SK-N-SH (cell line): ENCODE measurements at regions not wholly inside any gene's neighbourhood (a gene's known extent, or its start where the extent isn't known, plus 50 kb on each side); places are given as distances from the start of the nearest gene placed in this dataset.

Experiments
- CTCF ChIA-PET: fragments of 300-600, 350-600 bp; formaldehyde crosslinking; extraction: SDS; loops from one replicate; lab custom pipeline; 2021; lab: Yijun Ruan, JAX
- POLR2A ChIA-PET: fragments of 350-600 bp; sonication (Branson Sonifier 250); formaldehyde crosslinking; extraction: SDS; loops from one replicate; lab custom pipeline; 2020; ENCODE audit warnings: antibody characterized with exemption, inconsistent platforms; lab: Yijun Ruan, JAX
- DNase-seq: peaks from one replicate; pipeline ENCODE4 v3.0.0; 2012
- H2AFZ ChIP-seq: fragments of 200-600 bp; sonication (generic); 2 replicates; pipeline ENCODE4 v1.8.1; 2016; ENCODE audit warnings: antibody characterized with exemption, mild to moderate bottlenecking, low read depth
- H3F3A ChIP-seq: fragments of 200-600 bp; sonication (generic); replicated peaks from 2 replicates; pipeline ENCODE3; 2016; ENCODE audit warnings: antibody characterized with exemption, mild to moderate bottlenecking; ENCODE audit not compliant: insufficient read depth
- H3K27ac ChIP-seq, 2 experiments: fragments of 200-500 bp in 1 of 2; fragments of 200-600 bp in 1 of 2; sonication (Bioruptor generic) in 1 of 2; sonication (generic), shearing (Covaris generic) in 1 of 2; 2 replicates each; pipeline versions ENCODE4 v1.5.1 to v1.6.1; 2014 to 2016; ENCODE audit warnings: low read depth in 2 of 2, inconsistent platforms in 1 of 2, low read length in 1 of 2, mild to moderate bottlenecking in 1 of 2, mixed read lengths in 1 of 2
- H3K27me3 ChIP-seq: fragments of 200-600 bp; sonication (generic), shearing (Covaris generic); 2 replicates; pipeline ENCODE4 v1.6.1; 2016; ENCODE audit warnings: mixed run types; ENCODE audit not compliant: insufficient read depth
- H3K36me3 ChIP-seq, 2 experiments: fragments of 200-500 bp in 1 of 2; fragments of 200-600 bp in 1 of 2; sonication (Bioruptor generic) in 1 of 2; sonication (generic) in 1 of 2; replicated peaks in 1 of 2; 2 replicates each; pipeline versions ENCODE3 to v1.5.1; 2014 to 2016; ENCODE audit warnings: low read length in 1 of 2, mild to moderate bottlenecking in 1 of 2; ENCODE audit not compliant: insufficient read depth in 2 of 2, control insufficient read depth in 1 of 2
- H3K4me1 ChIP-seq, 2 experiments: fragments of 200-500 bp in 1 of 2; fragments of 200-600 bp in 1 of 2; sonication (Bioruptor generic) in 1 of 2; sonication (generic), shearing (Covaris generic) in 1 of 2; 2 replicates each; pipeline versions ENCODE4 v1.5.1 to v1.6.1; 2014 to 2016; ENCODE audit warnings: low read depth in 1 of 2, low read length in 1 of 2, mixed run types in 1 of 2; ENCODE audit not compliant: insufficient read depth in 2 of 2, control insufficient read depth in 1 of 2
- H3K4me2 ChIP-seq: fragments of 200-600 bp; sonication (generic), shearing (Covaris generic); 2 replicates; pipeline ENCODE4 v1.6.1; 2017; ENCODE audit warnings: mixed run types
- H3K4me3 ChIP-seq, 2 experiments: fragments of 200-500 bp in 1 of 2; fragments of 200-600 bp in 1 of 2; sonication (Bioruptor generic) in 1 of 2; sonication (generic), shearing (Covaris generic) in 1 of 2; 2 replicates each; pipeline versions ENCODE4 v1.5.1 to v1.8.1; 2014 to 2016; ENCODE audit warnings: low read depth in 2 of 2, inconsistent platforms in 1 of 2, low read length in 1 of 2, mild to moderate bottlenecking in 1 of 2, mixed read lengths in 1 of 2, moderate library complexity in 1 of 2
- H3K79me2 ChIP-seq: fragments of 200-600 bp; sonication (generic); 2 replicates; pipeline ENCODE4 v1.8.1; 2017; ENCODE audit warnings: mild to moderate bottlenecking; ENCODE audit not compliant: insufficient read depth
- H3K9ac ChIP-seq: fragments of 200-600 bp; sonication (generic); 2 replicates; pipeline ENCODE4 v1.6.1; 2017; ENCODE audit warnings: mixed run types
- H3K9me2 ChIP-seq: fragments of 200-600 bp; sonication (generic); 2 replicates; pipeline ENCODE4 v1.6.1; 2017; ENCODE audit warnings: mixed run types
- H3K9me3 ChIP-seq: fragments of 200-600 bp; sonication (generic); 2 replicates; pipeline ENCODE4 v1.6.1; 2017; ENCODE audit warnings: mixed run types, mild to moderate bottlenecking, moderate library complexity
- H4K20me1 ChIP-seq: fragments of 200-600 bp; sonication (generic); 2 replicates; pipeline ENCODE4 v1.6.1; 2017; ENCODE audit warnings: mild to moderate bottlenecking, mixed run types; ENCODE audit not compliant: insufficient read depth
- CHD2 ChIP-seq: fragments of 150-350 bp; IDR thresholded peaks from 2 replicates; pipeline ENCODE4 v1.6.1; 2018; ENCODE audit warnings: low read length; ENCODE audit not compliant: partially characterized antibody
- FOXM1 ChIP-seq: IDR thresholded peaks from 2 replicates; pipeline ENCODE4 v1.4.0; 2012; ENCODE audit warnings: low read depth, mild to moderate bottlenecking
- GABPA ChIP-seq: IDR thresholded peaks from 2 replicates; pipeline ENCODE4 v1.4.0; 2012; ENCODE audit warnings: low read depth, mild to moderate bottlenecking
- MEF2A ChIP-seq: IDR thresholded peaks from 2 replicates; pipeline ENCODE4 v1.4.0; 2012; ENCODE audit warnings: low read depth, borderline replicate concordance
- NFIC ChIP-seq: IDR thresholded peaks from 2 replicates; pipeline ENCODE4 v1.4.0; 2012; ENCODE audit warnings: borderline replicate concordance
- POLR2AphosphoS5 ChIP-seq: IDR thresholded peaks from 2 replicates; pipeline ENCODE4 v1.6.1; 2012; ENCODE audit warnings: low read depth, low read length
- RAD21 ChIP-seq: IDR thresholded peaks from 2 replicates; pipeline ENCODE4 v1.6.1; 2012; ENCODE audit warnings: mild to moderate bottlenecking, low read length
- RXRA ChIP-seq: IDR thresholded peaks from 2 replicates; pipeline ENCODE4 v1.4.0; 2012; ENCODE audit warnings: low read depth, mild to moderate bottlenecking, borderline replicate concordance
- SIN3A ChIP-seq: IDR thresholded peaks from 2 replicates; pipeline ENCODE4 v1.6.1; 2012; ENCODE audit warnings: low read depth, mild to moderate bottlenecking, low read length, moderate library complexity, borderline replicate concordance
- SMC3 ChIP-seq: IDR thresholded peaks from 2 replicates; pipeline ENCODE4 v1.6.1; 2012; ENCODE audit warnings: low read depth, low read length, improper control_type of control experiment
- WGBS: methylation state at CpG from one replicate; pipeline ENCODE4 v1.1.6; 2017; ENCODE audit warnings: low lambda C conversion rate; 5-methylcytosine and 5-hydroxymethylcytosine counted together
- TF ChIP-seq, protein P1 (sequence below): IDR thresholded peaks from 2 replicates; pipeline ENCODE4 v1.4.0; 2012; ENCODE audit warnings: low read depth, borderline replicate concordance
- TF ChIP-seq, protein P2 (sequence below): fragments of 150-350 bp; IDR thresholded peaks from 2 replicates; pipeline ENCODE4 v1.6.1; 2017; ENCODE audit warnings: antibody characterized with exemption, low read length, low read depth, borderline replicate concordance
- TF ChIP-seq, protein P3 (sequence below): fragments of 150-350 bp; IDR thresholded peaks from 2 replicates; pipeline ENCODE4 v1.6.1; 2016; ENCODE audit warnings: mild to moderate bottlenecking, low read depth, low read length
- TF ChIP-seq, protein P4 (sequence below): fragments of 200-600 bp; sonication (generic); IDR thresholded peaks from 2 replicates; pipeline ENCODE4 v1.6.1; 2017; ENCODE audit warnings: antibody characterized with exemption, mild to moderate bottlenecking, moderate library complexity

DNA sequence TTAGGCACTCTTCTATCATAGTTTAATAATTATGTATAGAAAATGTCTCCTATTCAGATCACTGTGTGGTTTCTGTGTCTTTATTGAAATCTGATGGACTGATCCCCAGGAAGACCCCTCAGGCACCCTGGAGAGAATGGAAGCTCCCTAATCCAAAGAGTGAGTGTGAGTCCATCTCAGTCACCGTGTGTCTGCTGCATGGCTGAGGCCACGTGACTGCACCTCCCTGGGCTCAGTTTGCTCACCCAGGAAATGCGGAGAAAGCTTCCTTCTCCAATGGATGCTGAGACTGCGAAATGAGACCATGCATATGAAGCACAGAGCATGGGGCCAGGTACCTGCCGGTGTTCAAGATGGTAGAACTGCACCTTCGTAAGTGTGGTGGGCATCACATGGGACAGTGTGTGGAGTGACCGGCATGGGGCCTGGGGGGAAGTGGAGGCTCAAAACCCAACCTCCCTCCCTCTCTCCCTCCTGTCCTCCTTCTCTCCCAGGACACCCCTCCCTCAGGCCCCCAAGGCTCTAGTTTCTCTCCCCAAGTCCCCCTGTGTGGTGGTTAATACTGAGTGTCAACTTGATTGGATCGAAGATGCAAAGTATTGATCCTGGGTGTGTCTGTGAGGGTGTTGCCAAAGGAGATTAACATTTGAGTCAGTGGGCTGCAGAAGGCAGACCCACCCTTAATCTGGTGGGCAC, 557.5 kb downstream of the PTPRU start (continued):
- TF ChIP-seq, protein P1, sequence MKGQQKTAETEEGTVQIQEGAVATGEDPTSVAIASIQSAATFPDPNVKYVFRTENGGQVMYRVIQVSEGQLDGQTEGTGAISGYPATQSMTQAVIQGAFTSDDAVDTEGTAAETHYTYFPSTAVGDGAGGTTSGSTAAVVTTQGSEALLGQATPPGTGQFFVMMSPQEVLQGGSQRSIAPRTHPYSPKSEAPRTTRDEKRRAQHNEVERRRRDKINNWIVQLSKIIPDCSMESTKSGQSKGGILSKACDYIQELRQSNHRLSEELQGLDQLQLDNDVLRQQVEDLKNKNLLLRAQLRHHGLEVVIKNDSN, result no peak
- TF ChIP-seq, protein P2, sequence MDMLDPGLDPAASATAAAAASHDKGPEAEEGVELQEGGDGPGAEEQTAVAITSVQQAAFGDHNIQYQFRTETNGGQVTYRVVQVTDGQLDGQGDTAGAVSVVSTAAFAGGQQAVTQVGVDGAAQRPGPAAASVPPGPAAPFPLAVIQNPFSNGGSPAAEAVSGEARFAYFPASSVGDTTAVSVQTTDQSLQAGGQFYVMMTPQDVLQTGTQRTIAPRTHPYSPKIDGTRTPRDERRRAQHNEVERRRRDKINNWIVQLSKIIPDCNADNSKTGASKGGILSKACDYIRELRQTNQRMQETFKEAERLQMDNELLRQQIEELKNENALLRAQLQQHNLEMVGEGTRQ, result no peak
- TF ChIP-seq SIN3A (no peak), MEF2A (no peak), RXRA (no peak), POLR2AphosphoS5 (no peak), CHD2 (no peak), GABPA (no peak), NFIC (no peak)
- TF ChIP-seq, protein P3, sequence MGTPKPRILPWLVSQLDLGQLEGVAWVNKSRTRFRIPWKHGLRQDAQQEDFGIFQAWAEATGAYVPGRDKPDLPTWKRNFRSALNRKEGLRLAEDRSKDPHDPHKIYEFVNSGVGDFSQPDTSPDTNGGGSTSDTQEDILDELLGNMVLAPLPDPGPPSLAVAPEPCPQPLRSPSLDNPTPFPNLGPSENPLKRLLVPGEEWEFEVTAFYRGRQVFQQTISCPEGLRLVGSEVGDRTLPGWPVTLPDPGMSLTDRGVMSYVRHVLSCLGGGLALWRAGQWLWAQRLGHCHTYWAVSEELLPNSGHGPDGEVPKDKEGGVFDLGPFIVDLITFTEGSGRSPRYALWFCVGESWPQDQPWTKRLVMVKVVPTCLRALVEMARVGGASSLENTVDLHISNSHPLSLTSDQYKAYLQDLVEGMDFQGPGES, result no peak
- TF ChIP-seq, protein P4, sequence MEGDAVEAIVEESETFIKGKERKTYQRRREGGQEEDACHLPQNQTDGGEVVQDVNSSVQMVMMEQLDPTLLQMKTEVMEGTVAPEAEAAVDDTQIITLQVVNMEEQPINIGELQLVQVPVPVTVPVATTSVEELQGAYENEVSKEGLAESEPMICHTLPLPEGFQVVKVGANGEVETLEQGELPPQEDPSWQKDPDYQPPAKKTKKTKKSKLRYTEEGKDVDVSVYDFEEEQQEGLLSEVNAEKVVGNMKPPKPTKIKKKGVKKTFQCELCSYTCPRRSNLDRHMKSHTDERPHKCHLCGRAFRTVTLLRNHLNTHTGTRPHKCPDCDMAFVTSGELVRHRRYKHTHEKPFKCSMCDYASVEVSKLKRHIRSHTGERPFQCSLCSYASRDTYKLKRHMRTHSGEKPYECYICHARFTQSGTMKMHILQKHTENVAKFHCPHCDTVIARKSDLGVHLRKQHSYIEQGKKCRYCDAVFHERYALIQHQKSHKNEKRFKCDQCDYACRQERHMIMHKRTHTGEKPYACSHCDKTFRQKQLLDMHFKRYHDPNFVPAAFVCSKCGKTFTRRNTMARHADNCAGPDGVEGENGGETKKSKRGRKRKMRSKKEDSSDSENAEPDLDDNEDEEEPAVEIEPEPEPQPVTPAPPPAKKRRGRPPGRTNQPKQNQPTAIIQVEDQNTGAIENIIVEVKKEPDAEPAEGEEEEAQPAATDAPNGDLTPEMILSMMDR, result no peak

DNA sequence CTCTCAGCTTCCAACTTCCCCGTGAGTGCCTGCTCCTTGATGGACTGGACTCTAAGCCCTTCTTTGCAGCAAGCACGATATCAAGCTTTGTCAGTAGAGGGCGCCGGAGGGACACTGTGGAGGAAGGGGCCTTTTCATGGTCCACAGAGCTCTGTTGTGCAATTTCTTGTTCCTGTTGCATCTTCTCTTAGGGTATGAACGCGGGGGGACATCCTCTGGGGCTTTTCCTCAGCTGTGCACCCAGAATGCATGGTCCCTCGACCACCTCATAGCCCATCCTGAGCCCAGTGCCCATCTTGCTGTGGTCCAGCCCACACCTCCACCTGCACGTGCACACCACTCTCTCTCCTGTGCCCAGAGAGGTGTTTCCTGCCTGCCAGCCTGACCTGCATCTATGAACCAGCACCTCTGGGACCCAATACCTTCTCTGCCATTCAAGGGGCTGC, 556.8 kb downstream of the PTPRU start:
- Histone ChIP-seq H3K9ac (no peak overlapping the region), H2AFZ (no peak overlapping the region), H3K36me3 (no peaks in the 10 kb centered on the region), H4K20me1 (no peaks in the 10 kb centered on the region), H3K27ac (no peak overlapping the region), H3K27me3 (no peaks in the 10 kb centered on the region), H3K79me2 (no peaks in the 10 kb centered on the region), H3F3A (no peaks in the 10 kb centered on the region), H3K9me3 (no peaks in the 10 kb centered on the region), H3K4me1 (peaks cover 0 to 12% of the 10 kb centered on the region in 2 experiments; a peak in 1 of 4 replicates), H3K9me2 (no peaks in the 10 kb centered on the region), H3K4me2 (no peak overlapping the region), H3K4me3 (no peak overlapping the region; a peak in 1 of 4 replicates)
- POLR2A ChIA-PET, result no interaction called here
- CTCF ChIA-PET, result interaction anchor here (0.5 to 4.4 kb wide), 75 partner anchors 10 to 915 kb away, joined by 3 to 58 read pairs (median 4); no protein-coding TSS in a partner anchor
- peak; percentile 74 for DNase-seq
- WGBS, result 19% methylated on average over 6 of the region's 8 CpGs
- TF ChIP-seq FOXM1, result no peak
- no peak for TF ChIP-seq GABPA
- TF ChIP-seq, protein P4, result peak; percentile 78
- TF ChIP-seq SMC3, result peak; percentile 87
- TF ChIP-seq RAD21, result peak; percentile 96
